Femur (tissue), 1 donor: ENCODE measurements at regions not wholly inside any gene's neighbourhood (a gene's known extent, or its start where the extent isn't known, plus 50 kb on each side); places are given as distances from the start of the nearest gene placed in this dataset.

Experiments
- DNase-seq: peaks from one replicate; pipeline ENCODE4 v3.0.0-alpha.2; 2017

- DNase-seq, result no peak
These were observed 55.1 kb downstream of the KIF4B start for GRCh38 chr5:155068616-155069100.

GRCh38 chr5:155069961-155070360 is 56.4 kb downstream of the KIF4B start:
- DNase-seq, result no peak

- DNase-seq, result no peak
These were observed 57.2 kb downstream of the KIF4B start for GRCh38 chr5:155070781-155071180.

GRCh38 chr5:155076379-155076778 is 62.8 kb downstream of the KIF4B start:
- DNase-seq, result no peak

GRCh38 chr5:155079698-155080097 is 66.1 kb downstream of the KIF4B start:
- no peak for DNase-seq

- no peak for DNase-seq
These were observed 67.2 kb downstream of the KIF4B start for GRCh38 chr5:155080721-155081120.

GRCh38 chr5:155081618-155082017 is 68.1 kb downstream of the KIF4B start:
- DNase-seq, result no peak

- no peak for DNase-seq
These were observed 68.8 kb downstream of the KIF4B start for GRCh38 chr5:155082401-155082800.

- DNase-seq, result no peak
These were observed 71.9 kb downstream of the KIF4B start for GRCh38 chr5:155085282-155085989.

GRCh38 chr5:155087036-155087435 is 73.5 kb downstream of the KIF4B start:
- DNase-seq, result no peak

GRCh38 chr5:155088811-155089210 is 75.3 kb downstream of the KIF4B start:
- no peak for DNase-seq

GRCh38 chr5:155089643-155090042 is 76.1 kb downstream of the KIF4B start:
- no peak for DNase-seq

GRCh38 chr5:155091063-155091648 is 77.6 kb downstream of the KIF4B start:
- DNase-seq, result no peak

GRCh38 chr5:155091768-155092717 is 78.5 kb downstream of the KIF4B start:
- DNase-seq, result no peak

- DNase-seq, result no peak
These were observed 80.9 kb downstream of the KIF4B start for GRCh38 chr5:155094455-155094854.

GRCh38 chr5:155097995-155098394 is 84.4 kb downstream of the KIF4B start:
- no peak for DNase-seq

GRCh38 chr5:155098433-155098832 is 84.9 kb downstream of the KIF4B start:
- DNase-seq, result no peak

- no peak for DNase-seq
These were observed 88.1 kb downstream of the KIF4B start for GRCh38 chr5:155101697-155102096.

GRCh38 chr5:155103146-155103545 is 89.6 kb downstream of the KIF4B start:
- DNase-seq, result no peak

GRCh38 chr5:155104441-155104840 is 90.9 kb downstream of the KIF4B start:
- no peak for DNase-seq

GRCh38 chr5:155106221-155106620 is 92.7 kb downstream of the KIF4B start:
- DNase-seq, result no peak

- DNase-seq, result no peak
These were observed 100.3 kb downstream of the KIF4B start for GRCh38 chr5:155113888-155114287.

GRCh38 chr5:155114655-155115054 is 101.1 kb downstream of the KIF4B start:
- DNase-seq, result no peak
